GM18520 (cell line): ENCODE measurements at regions not wholly inside any gene's neighbourhood (a gene's known extent, or its start where the extent isn't known, plus 50 kb on each side); places are given as distances from the start of the nearest gene placed in this dataset.

Experiments used
- ATAC-seq: cut with Tn5 transposase; IDR thresholded peaks from one replicate; pipeline ENCODE4 v1.9.1; 2021; ENCODE audit not compliant: unreplicated experiment

DNA sequence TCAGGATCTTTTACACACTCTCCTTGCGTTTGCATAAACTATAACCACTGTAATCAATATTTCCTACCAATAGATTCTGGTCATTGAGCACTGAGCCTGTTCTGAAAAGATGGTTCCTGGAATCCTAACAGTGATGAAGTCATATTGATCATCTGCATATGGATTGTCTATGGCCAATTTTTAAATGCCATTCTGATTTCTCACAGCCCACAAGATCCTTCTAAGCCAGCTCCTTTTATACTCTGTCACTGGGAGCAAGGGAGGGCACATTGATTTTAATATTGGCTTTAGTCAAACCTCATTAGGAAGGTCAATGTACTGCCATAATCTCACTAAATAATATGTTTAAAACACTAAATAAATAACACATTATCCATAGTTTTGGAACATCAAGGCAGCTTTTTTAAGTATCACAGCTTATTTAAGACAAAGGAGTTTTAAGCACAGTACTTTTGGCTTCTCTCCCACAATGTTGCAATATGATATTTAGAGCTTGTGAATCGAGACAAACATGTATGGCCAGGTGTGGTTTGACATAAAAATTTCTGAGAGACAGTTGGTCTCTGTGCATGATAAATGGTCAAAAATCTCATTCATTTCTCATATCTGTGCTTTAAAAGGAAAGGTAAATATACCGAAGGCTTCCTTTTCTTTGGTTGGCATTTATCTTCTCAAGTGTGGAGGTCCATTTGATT, 267.3 kb downstream of the MTX2 start:
- ATAC-seq: no peak

DNA sequence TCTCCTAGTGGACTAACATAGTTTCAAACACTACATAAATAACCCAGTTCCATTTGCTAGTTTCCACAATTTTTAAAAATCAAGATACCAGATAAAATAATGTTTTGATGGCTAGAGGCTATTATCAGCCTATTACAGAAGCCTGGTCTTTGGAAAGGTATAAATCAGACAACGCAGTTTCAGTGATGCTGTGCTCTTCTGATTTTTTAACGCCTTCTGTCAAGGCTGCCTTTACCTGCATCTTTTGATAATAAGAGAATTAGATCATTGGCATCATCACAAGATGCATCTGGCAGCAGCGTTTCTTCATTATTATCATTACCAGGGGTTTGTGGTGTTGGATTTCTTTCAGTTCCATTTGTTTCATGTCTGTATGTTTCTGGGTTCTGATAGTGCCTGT, 268.7 kb downstream of the MTX2 start:
- ATAC-seq: no peak

DNA sequence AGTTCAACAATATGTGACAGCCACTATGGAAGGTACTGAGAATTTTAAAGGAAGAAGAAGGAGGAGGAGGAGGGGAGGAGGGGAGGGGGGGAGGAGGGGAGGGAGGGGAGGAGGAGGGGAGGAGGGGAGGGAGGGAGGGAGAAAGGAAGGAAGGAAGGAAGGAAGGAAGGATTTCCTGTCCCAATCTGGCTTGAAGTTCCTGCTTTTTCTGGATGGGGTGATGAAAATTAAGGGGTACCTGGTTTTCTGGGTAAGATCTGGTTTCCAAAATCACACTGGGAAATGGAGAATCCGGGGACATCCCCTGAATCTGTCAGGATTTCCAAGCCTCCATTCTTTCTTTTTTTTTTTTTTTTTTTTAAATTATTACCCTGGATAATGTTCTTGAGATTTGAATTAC, 271.8 kb downstream of the MTX2 start:
- no peak for ATAC-seq

DNA sequence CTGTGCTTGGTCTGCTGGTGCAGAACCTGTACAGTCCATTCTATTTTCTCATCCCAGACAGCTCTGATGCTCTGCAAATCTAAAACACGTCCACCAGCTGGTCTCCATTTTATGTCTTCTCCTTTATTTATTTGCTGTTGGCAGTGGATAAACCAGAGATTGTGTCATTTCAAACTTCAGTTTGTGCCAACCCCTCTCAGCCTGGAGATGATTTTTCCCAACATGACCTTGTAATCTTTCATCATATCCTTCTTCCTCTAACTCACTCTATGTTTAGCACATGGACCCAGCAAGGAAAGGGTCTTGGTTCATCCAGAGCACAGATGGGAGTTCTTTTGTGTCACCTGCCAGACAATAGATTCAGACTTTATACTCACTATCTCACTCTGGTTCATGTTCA, 273.2 kb downstream of the MTX2 start:
- no peak for ATAC-seq

DNA sequence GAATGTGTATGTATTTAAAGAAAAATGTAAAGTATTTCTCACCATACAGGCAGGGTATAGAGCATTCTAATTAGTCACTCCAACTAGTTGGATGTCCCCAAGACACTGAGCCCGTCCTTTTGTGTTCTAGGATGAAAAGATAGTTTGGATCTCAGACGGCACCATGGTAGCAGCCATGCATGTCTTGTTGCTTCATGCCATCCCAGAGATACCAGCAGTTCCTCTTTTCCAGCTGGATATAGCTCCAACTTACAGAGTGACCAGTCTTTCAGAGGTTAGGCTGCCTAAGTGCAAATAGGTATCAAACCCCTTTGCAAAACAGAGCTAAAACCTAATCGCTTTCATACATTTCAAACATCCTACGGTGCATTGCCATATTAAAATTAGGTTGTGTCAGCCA, 275.3 kb downstream of the MTX2 start:
- ATAC-seq: no peak

DNA sequence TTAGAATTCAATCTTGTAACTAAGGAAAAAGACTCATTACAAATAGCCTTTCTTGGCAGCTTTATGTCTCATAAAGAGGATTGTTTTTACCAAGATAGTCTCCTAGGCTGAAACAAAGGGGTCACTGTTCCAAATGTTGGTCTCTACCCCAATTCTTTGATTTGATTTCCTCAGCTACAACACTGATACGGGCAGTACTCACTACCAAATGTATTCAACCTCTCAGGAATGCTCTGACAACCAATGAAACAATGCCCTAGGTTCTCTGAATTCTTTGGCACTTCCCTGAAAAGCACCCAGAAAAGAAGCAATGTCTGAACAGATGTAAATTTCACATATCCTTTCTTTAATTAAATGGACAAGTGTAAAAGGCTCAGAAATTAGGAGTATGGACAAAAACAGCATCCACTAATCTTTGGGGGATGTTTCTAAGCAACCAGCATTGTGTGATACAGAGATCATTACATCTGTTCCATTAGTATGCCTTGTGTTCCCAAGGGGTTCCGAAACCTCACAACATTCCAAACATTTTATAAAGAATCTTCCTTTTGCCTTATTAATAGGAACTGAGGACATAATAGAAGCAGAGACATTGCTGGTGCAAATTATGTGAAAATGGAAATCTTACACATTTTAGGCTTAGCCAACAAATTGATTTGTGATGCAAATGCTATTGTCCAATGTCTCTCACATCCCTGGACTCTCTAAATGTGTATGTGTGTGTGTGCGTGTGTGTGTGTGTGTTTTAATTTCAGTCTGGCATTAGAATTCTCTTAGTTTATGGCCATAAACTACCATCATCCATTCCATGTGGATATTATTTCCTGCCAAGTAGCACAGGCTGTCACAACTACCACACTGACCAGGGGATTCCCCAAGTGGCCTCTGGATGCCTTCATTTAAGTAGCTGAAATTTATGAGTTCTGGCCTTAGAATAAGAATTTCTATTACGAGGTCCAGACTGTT, 276.0 kb downstream of the MTX2 start:
- no peak for ATAC-seq

DNA sequence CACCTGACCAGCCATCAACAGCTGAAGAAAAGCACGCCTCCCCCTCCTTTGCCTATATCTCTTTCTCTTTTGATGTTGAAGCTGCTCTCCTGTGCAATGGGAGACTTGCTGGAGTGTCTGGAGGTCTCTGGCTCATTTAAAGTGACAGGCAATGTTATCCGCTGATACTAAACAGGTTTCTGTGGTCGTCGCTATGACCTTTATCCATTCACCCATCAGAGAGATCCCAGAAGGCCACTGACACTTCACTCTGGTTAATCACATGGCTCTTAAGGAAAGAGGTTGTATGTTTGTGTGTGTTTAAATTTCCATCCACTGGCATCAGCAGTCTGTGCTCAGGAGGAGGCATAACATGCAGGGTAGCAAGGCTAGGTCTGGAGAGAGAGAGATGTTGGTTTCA, 277.3 kb downstream of the MTX2 start:
- no peak for ATAC-seq

DNA sequence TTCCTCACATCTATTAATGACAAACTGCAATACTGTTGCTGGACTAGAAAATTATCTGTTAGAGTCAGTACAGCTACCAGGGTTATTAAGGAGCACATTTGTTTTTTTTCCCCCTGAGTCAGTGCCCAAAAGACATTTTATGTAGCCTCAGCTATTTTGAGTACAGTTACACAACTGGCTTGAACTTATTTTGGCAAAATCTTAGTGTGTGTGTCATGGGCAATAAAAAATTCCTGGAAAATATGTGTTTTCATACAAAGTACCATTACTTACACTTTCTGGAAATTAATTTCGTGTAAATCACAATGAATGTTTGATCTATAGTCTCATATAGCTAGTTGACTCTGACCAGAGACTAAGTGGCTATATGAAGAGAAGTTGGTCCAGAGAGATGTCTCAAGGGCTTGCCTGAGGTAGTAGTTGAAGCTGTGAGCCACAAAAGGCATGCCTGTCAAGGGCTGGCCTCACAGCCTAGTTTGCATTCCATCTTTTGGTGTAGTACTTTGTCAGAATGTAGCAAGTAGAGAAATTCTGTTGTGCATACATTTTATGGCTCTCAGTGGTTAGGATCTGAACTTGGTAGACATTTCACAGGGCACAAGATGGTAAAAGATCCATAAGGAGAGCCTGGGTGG, 283.4 kb downstream of the MTX2 start:
- ATAC-seq: no peak

DNA sequence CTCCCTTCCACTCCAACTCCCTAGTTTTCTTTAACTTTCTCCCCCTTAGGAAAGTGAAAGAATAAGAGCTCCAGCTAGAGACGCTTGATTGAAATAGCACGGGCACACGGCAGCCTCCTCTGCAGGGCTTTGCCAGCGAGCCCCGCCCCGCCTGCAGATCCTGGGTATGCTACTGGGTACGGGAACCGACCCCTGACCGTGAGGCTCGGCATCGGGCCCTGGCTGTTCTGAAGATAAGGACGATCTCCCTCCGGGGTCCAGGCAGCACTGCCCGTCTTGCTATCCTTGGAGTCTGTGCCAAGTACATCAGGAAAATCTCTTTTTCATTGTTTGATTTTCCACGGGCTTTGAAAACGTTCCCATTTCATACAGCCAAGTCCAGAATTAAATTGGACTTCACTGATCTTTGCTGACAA, 284.5 kb downstream of the MTX2 start:
- ATAC-seq: no peak

DNA sequence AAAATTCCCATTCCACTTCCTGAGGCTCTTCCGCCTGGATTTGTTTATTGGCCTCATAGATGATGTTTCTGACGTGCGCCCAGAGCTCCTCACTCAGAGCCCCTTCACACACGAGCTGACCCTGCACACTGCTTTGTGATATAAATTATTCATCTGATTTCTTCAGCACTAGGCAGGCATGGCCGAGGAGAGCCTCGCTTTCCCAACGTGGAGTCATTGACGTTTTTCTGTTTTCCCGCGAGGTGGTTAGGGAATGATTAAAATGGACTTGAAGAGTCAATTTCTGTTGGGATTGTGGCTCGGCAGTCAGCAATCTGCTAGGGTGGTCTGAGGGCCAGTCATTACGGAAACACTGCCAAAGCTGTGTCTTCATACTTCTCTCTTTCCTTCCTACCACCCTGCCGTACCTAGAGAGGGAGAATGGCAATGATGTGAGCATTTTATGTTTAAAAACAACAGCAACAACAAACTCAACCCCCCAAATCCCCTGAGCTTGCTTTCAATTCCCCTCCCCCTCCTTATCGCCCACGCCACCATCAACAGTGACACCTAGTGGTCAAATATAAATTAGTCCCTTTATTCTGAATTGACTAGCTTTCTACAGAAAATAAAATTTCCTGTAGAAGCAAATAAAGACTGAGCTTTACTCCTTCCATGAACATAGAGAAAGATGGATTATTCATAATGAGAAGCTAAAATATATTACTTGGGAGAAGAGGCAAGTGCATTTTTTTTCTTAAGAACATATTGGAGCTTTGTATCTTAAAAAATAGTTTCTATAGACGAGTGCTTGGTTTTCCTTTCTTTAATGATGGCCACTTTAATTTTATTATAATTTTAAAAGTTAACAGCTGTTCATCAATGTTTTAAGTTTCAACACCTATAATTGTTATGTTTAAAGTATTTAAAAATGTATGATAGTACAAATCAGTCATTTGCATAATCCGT, 285.1 kb downstream of the MTX2 start:
- ATAC-seq: no peak

DNA sequence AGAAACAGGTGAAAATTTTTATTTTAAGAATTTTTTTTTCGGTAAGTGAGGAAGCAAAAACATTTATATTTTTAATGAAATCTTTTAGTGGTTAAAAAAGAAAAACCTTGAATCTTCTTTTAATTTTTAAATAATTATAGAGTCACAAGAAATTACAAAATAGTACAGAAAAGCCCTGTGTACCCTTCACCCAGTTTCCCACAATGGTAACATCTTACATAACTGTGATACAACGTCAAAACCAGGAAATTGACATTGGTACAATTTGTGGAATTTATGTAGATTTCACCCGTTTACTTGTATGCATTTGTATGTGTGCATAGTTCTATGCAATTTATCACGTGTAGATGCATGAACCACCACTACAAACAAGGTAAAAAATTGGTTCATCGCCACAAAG, 285.9 kb downstream of the MTX2 start:
- no peak for ATAC-seq

DNA sequence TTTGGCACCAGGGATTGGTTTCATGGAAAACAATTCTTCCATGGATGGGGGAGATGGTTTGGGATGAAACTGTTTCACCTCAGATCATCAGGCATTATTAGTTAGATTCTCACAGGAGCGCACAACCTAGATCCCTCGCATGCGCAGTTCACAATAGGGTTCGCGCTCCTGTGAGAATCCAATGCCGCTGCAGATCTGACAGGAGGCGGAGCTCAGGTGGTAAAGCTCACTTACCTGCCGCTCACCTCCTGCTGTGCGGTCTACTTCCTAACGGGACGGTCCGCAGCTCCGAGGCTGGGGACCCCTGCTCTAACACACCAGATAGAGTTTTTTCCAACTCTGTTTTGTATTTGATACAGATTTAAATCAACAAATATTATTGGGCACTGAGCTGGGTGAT, 286.5 kb downstream of the MTX2 start:
- no peak for ATAC-seq

DNA sequence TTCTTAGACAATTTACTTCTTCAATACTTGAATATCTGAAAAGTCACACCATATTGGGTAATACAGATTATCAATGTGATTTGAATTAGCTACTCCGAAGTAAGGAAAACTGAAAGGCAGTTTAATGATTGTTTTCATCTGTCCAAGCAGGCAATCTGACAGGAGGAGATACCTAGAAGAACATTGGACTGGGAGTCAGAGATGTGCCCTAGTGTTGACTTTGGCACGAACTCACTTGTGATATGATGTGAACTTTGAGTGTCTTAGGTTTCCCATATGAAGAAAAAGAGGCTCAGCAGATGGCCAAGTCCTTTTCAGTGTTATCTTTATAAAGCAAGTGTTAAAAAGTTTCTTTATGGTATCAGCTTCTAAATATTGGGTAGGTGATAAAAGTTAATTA, 287.1 kb downstream of the MTX2 start:
- ATAC-seq: no peak

DNA sequence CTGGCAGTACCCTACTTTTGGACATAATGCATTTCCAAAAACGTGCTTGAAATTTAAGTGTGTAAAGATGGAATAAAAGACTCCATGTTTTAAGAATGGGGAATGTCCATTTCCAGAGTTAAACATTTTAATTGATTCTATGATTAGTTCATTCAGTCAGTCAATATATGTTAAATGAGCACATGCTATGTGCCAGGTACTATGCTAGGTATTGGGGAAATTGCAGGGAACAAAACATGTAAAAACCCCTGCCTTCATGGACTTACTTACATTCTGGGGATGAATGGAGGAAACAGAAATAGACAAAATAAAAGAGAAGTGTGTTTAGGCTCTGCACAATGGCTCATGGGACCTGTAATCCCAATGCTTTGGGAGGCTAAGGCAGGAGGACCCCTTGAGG, 288.6 kb downstream of the MTX2 start:
- ATAC-seq: no peak

DNA sequence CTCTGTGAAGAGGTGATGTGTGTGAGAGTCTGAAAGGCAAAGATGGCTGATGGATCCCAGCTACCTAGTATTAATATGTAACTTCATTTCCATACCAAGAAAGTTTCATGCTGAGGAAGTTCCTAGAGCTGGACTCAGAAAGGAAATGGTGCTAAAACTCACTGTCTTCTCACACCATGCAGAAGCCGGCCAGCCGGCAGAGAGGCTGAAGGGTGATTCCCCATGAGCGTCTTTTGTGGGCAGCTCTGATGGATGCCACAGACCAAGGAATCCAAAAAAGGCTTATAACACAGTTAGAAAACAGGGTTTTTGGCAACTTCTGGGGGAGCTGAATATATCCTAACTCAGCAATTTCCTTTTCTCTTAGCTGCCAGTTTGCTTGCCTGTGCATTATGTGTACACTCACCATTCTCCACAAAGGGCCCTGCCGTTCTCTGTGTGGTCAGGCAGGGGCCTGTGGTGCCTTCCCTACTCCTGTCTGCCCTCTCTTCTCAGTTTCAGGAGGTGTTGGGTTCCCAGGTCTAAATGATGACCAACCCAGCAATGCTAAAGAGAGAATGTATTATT, 289.4 kb downstream of the MTX2 start:
- no peak for ATAC-seq

DNA sequence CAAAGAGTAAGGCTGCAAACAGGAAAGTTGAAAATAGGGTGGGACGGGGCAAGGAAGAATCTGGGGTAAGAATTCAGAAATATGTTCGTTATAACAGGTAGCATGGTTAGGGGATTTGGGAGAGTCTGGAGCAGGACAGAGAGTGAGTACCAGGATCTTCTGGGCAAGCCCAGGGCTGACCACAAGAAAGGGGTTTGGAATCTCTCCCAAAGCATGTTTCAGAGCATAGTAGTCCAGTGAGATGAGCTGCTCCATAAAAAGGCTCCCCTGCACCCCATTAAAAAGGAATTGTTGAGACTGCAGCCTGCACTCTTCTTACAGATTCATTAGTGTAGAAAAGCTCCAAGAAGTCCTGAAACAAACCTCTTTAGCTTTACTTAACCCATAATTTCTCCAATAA, 291.1 kb downstream of the MTX2 start:
- ATAC-seq: no peak

DNA sequence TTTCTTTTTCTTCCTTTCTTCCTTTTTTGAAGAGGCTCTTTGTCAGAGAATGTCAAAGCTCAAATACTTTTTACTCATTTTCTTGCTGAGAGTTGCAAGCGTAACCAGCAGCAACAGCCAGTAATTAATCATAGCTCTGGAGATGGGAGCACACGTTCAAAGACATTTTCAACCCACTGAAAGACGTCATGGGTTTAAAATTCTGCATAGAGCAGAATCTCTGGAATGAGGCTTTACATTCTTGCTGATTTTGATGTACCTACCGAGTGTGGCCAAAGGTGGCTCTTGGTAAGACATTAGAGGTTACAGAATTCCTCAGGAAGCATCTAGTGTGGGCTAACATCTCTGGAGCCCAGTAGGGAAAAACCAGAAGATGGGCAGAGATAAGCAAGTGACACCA, 292.5 kb downstream of the MTX2 start:
- ATAC-seq: no peak

DNA sequence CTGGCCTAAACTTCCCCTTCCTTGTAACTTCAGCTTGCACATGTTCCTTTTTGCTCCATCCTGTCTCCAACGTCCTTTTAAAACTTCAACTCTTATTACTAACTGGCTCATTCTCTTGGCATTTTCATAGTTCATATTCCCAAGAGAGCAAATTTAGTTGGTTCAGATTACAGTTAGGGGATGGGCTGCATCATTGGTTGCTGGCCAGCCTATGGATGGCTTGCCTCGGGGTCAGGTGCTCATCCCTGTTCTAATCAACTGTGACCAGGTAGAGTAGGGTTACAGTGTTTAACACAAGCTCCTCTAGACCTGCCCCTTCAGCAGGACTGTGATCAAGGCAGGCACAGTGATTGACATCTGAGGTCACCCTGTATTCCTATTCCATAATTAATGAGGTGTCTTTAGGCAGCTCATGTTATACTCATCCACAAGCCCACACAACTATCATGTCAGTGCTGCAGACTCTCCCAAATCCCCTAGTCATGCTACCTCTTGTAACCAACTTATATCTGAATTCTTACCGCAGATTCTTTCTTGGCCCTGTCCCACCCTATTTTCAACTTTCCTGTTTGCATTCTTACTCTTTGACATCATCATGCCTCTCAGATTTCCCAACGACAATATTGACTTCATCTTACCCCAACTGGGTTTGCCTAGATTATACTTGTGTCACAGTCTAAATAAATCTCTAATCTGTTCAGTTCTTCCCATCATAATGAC, 293.3 kb downstream of the MTX2 start:
- ATAC-seq: no peak

DNA sequence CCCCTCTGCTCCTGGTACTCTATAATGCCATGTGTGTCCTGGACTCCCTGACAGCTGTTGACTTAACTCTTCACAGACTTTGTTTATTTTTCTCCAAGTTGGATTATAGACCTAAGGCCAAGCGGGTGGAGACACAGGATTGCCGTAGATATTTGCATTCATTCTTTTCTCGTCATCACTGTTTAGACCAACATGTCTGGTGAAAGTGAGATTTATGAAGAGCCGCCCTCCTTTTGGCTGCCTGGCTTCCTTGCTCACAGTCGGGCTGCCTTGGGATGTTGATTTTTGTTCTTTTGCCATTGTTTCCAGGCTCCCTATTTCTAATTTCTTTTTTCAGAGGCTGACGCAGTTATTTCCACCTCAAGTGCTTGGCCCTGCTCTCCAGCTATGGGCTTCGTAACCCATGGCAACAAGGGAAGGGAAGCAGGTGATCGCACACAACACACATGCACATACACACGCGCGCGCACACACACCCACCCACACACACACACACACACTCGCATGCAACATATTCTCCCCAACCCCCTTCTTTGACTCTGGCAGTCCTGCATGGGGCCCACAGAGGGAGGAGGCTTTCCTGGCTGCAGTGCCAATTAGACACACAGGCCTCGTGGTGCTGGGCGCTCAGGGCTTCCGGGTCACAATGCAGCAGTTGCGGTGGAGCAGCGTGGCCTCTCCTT, 296.5 kb downstream of the MTX2 start:
- ATAC-seq: no peak
